GM12873 (cell line): ENCODE measurements at regions not wholly inside any gene's neighbourhood (a gene's known extent, or its start where the extent isn't known, plus 50 kb on each side); places are given as distances from the start of the nearest gene placed in this dataset.

Experiments used
- CTCF ChIP-seq: IDR thresholded peaks from 2 replicates; pipeline ENCODE4 v1.5.1; 2012; ENCODE audit warnings: low read depth, mild to moderate bottlenecking, moderate library complexity, low read length, control low read depth; ENCODE audit not compliant: insufficient read depth; ENCODE audit errors: missing control alignments

- no peak for TF ChIP-seq CTCF
Measured at GRCh38 chr1:219492717-219493116, 120.2 kb downstream of the ZC3H11B start.

GRCh38 chr1:219490566-219490965 is 122.3 kb downstream of the ZC3H11B start:
- TF ChIP-seq CTCF = no peak

- TF ChIP-seq CTCF = no peak
Measured at GRCh38 chr1:219489636-219490035, 123.3 kb downstream of the ZC3H11B start.

GRCh38 chr1:219488275-219488674 is 124.6 kb downstream of the ZC3H11B start:
- no peak for TF ChIP-seq CTCF

- TF ChIP-seq CTCF = no peak
Measured at GRCh38 chr1:219483530-219483929, 129.4 kb downstream of the ZC3H11B start.

- no peak for TF ChIP-seq CTCF
Measured at GRCh38 chr1:219480011-219480410, 132.9 kb downstream of the ZC3H11B start.

GRCh38 chr1:219478811-219479210 is 134.1 kb downstream of the ZC3H11B start:
- TF ChIP-seq CTCF = no peak
